GM12878 (cell line): ENCODE measurements at regions not wholly inside any gene's neighbourhood (a gene's known extent, or its start where the extent isn't known, plus 50 kb on each side); places are given as distances from the start of the nearest gene placed in this dataset.

Experiments used
- ATAC-seq: fragments of 200-7000 bp; cut with Tn5 transposase; 3 replicates; pipeline ENCODE4 v1.9.1; 2020; ENCODE audit warnings: mild to moderate bottlenecking, moderate library complexity
- BruUV-seq: library from RNA; stranded (reverse); fragments of 400-500 nt; replicated peaks from 2 replicates; lab custom pipeline; 2021; lab: Mats Ljungman, UMichigan
- CTCF ChIA-PET: fragments of 300-600 bp; sonication (Branson Sonifier 250); formaldehyde crosslinking; extraction: SDS; loops from one replicate; lab custom pipeline; 2021; ENCODE audit warnings: inconsistent platforms; lab: Yijun Ruan, JAX
- POLR2A ChIA-PET: fragments of 350-600 bp; formaldehyde crosslinking; extraction: SDS; loops from one replicate; lab custom pipeline; 2021; ENCODE audit warnings: inconsistent platforms; lab: Charles Lee
- RAD21 ChIA-PET: fragments of 300-600 bp; sonication (Branson Sonifier 250); formaldehyde crosslinking; loops from one replicate; lab custom pipeline; 2023; ENCODE audit warnings: antibody characterized with exemption; ENCODE audit not compliant: unreplicated experiment; lab: Charles Lee
- SMC1A ChIA-PET: fragments of 300-600 bp; sonication (Branson Sonifier 250); formaldehyde crosslinking; loops from one replicate; lab custom pipeline; 2023; ENCODE audit not compliant: unreplicated experiment, uncharacterized antibody; lab: Charles Lee
- DNase-seq: peaks from one replicate; pipeline ENCODE4 v3.0.0-alpha.2; 2011; ENCODE audit warnings: low read depth, low spot score
- FAIRE-seq: peaks from 3 replicates; lab custom pipeline; 2011; peaks lifted over from hg19 to GRCh38; lab: Jason Lieb, UNC
- H2AFZ ChIP-seq: 2 replicates; pipeline ENCODE4 v1.6.0; 2011; ENCODE audit warnings: low read depth, low read length, control low read depth; ENCODE audit not compliant: control insufficient read depth
- H3K27ac ChIP-seq: 2 replicates; pipeline ENCODE4 v1.5.1; 2011; ENCODE audit warnings: control low read depth; ENCODE audit not compliant: control insufficient read depth, insufficient read depth
- H3K27me3 ChIP-seq, 2 experiments: replicated peaks in 1 of 2; 2 replicates each; pipeline versions ENCODE4 v1.6.0 to v1.6.1; 2011; ENCODE audit warnings: low read length in 1 of 2; ENCODE audit not compliant: control insufficient read depth in 2 of 2, insufficient read depth in 2 of 2
- H3K36me3 ChIP-seq, 2 experiments: 2 replicates each; pipeline ENCODE4 v1.5.1; 2011; ENCODE audit warnings: low read length in 1 of 2; ENCODE audit not compliant: control insufficient read depth in 2 of 2, insufficient read depth in 2 of 2
- H3K4me1 ChIP-seq: 2 replicates; pipeline ENCODE4 v1.6.1; 2011; ENCODE audit warnings: mild to moderate bottlenecking, low read length, moderate library complexity, mixed read lengths; ENCODE audit not compliant: control insufficient read depth, insufficient read depth
- H3K4me2 ChIP-seq: 2 replicates; pipeline ENCODE4 v1.6.0; 2011; ENCODE audit warnings: control low read depth; ENCODE audit not compliant: control insufficient read depth, insufficient read depth
- H3K4me3 ChIP-seq: fragments of 200-600 bp; sonication (generic); 2 replicates; pipeline ENCODE4 v1.5.1; 2016
- H3K79me2 ChIP-seq: 2 replicates; pipeline ENCODE4 v1.6.0; 2011; ENCODE audit warnings: low read length; ENCODE audit not compliant: control insufficient read depth, insufficient read depth
- H3K9ac ChIP-seq: 2 replicates; pipeline ENCODE4 v1.8.0; 2011; ENCODE audit warnings: low read length, control low read depth, mixed read lengths; ENCODE audit not compliant: control insufficient read depth, insufficient read depth
- H3K9me3 ChIP-seq: replicated peaks from 3 replicates; pipeline ENCODE4 v1.5.1; 2011; ENCODE audit warnings: mild to moderate bottlenecking, low read length; ENCODE audit not compliant: control insufficient read depth, insufficient read depth
- H4K20me1 ChIP-seq: 2 replicates; pipeline ENCODE4 v1.6.0; 2011; ENCODE audit not compliant: control insufficient read depth, insufficient read depth
- BACH1 ChIP-seq: fragments of 450-650 bp; IDR thresholded peaks from 2 replicates; pipeline ENCODE4 v1.6.1; 2017; ENCODE audit warnings: mild to moderate bottlenecking, borderline replicate concordance
- EZH2 ChIP-seq: IDR thresholded peaks from 2 replicates; pipeline ENCODE4 v1.6.1; 2012; ENCODE audit warnings: low read depth, mild to moderate bottlenecking, control low read depth, inconsistent platforms, low read length, borderline replicate concordance; ENCODE audit not compliant: control insufficient read depth
- IKZF1 ChIP-seq: fragments of 450-650 bp; conservative IDR thresholded peaks from 2 replicates; pipeline ENCODE4 v1.6.1; 2017; ENCODE audit warnings: antibody characterized with exemption, mild to moderate bottlenecking
- SP1 ChIP-seq: IDR thresholded peaks from one replicate; pipeline ENCODE4 v1.6.1; 2011; ENCODE audit warnings: low read depth, low read length
- SPI1 ChIP-seq: IDR thresholded peaks from 2 replicates; pipeline ENCODE4 v1.6.1; 2011; ENCODE audit warnings: low read depth, mild to moderate bottlenecking, low read length, moderate library complexity, borderline replicate concordance; ENCODE audit not compliant: insufficient read depth
- ZBED1 ChIP-seq: IDR thresholded peaks from 2 replicates; pipeline ENCODE4 v1.6.1; 2016; ENCODE audit warnings: borderline replicate concordance
- ZNF217 ChIP-seq: fragments of 450-650 bp; IDR thresholded peaks from 2 replicates; pipeline ENCODE4 v1.6.1; 2017; ENCODE audit warnings: antibody characterized with exemption, mild to moderate bottlenecking
- ZZZ3 ChIP-seq: IDR thresholded peaks from 2 replicates; pipeline ENCODE4 v1.6.1; 2011; ENCODE audit warnings: low read depth; ENCODE audit not compliant: control insufficient read depth, insufficient read length
- WGBS: methylation state at CpG from one replicate; pipeline ENCODE4 v1.1.6; 2016; ENCODE audit warnings: low lambda C conversion rate; ENCODE audit not compliant: insufficient replicate concordance, insufficient coverage; ENCODE audit errors: missing lambda C conversion rate; 5-methylcytosine and 5-hydroxymethylcytosine counted together
- in situ Hi-C: fragments of 300-500 bp; cut with MboI; formaldehyde crosslinking; loops from 9 replicates; pipeline ENCODE4 v1.14.3; 2018; ENCODE audit warnings: mixed read lengths
- intact Hi-C: fragments of 100-400 bp; cut with micrococcal nuclease; formaldehyde crosslinking; loops from one replicate; pipeline ENCODE4 v1.14.2; 2022; ENCODE audit not compliant: unreplicated experiment
- TF ChIP-seq, protein P1 (sequence below): IDR thresholded peaks from 2 replicates; pipeline ENCODE4 v1.6.1; 2011; ENCODE audit warnings: low read depth, mild to moderate bottlenecking, low read length, moderate library complexity, borderline replicate concordance; ENCODE audit errors: extremely low read depth
- TF ChIP-seq, protein P2 (sequence below): IDR thresholded peaks from 2 replicates; pipeline ENCODE4 v1.6.1; 2012; ENCODE audit warnings: low read depth, low read length, improper control_type of control experiment
- TF ChIP-seq, protein P3 (sequence below): fragments of 450-650 bp; formaldehyde crosslinking; IDR thresholded peaks from 2 replicates; pipeline ENCODE4 v1.5.0; 2022; ENCODE audit warnings: mild to moderate bottlenecking, missing genetic modification characterization

DNA sequence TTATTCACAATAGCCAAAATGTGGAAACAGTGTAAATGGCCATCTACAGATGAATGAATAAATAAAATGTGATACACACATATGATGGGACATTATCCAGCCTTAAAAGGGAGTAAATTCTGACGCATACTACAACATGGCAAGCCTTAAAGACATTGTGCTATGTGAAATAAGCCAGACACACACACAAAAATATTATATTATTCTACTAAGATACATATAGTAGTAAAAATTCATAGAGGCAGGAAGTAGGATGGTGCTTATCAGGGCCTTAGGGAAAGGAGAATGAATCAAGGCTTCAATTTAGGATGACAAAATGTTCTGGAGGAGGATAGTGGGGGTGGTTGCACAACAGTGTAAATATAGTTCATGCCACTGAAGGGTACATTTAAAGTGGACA, 346.7 kb upstream of the SMARCA2 start:
- ChIA-PET CTCF (no interaction called here), POLR2A (no interaction called here), SMC1A (no interaction called here), RAD21 (no interaction called here)
- no peak overlapping the region for H3K9ac ChIP-seq
- WGBS, result 89% methylated on average over 1 of the region's 1 CpG
- no peaks in the 10 kb centered on the region for H3K4me1 ChIP-seq
- intact Hi-C loops, result no loop called here
- no peaks in the 10 kb centered on the region for H3K79me2 ChIP-seq
- ATAC-seq, result no peak
- in situ Hi-C loops, result no loop called here
- no peak for FAIRE-seq
- no peak for DNase-seq
- no peak overlapping the region for H3K27ac ChIP-seq
- BruUV-seq, result no TSS peak
- H4K20me1 ChIP-seq, result no peaks in the 10 kb centered on the region
- H2AFZ ChIP-seq, result no peak overlapping the region
- no peak overlapping the region for H3K4me3 ChIP-seq
- H3K36me3 ChIP-seq, result no peaks in the 10 kb centered on the region
- no peaks in the 10 kb centered on the region for H3K9me3 ChIP-seq
- H3K4me2 ChIP-seq, result no peak overlapping the region
- TF ChIP-seq, protein P1, sequence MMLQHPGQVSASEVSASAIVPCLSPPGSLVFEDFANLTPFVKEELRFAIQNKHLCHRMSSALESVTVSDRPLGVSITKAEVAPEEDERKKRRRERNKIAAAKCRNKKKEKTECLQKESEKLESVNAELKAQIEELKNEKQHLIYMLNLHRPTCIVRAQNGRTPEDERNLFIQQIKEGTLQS, result no peak
- TF ChIP-seq IKZF1, result no peak
- TF ChIP-seq ZZZ3, result no peak
- TF ChIP-seq BACH1, result no peak
- TF ChIP-seq, protein P2, sequence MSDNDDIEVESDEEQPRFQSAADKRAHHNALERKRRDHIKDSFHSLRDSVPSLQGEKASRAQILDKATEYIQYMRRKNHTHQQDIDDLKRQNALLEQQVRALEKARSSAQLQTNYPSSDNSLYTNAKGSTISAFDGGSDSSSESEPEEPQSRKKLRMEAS, result no peak
- no peak for TF ChIP-seq SP1
- TF ChIP-seq, protein P3, sequence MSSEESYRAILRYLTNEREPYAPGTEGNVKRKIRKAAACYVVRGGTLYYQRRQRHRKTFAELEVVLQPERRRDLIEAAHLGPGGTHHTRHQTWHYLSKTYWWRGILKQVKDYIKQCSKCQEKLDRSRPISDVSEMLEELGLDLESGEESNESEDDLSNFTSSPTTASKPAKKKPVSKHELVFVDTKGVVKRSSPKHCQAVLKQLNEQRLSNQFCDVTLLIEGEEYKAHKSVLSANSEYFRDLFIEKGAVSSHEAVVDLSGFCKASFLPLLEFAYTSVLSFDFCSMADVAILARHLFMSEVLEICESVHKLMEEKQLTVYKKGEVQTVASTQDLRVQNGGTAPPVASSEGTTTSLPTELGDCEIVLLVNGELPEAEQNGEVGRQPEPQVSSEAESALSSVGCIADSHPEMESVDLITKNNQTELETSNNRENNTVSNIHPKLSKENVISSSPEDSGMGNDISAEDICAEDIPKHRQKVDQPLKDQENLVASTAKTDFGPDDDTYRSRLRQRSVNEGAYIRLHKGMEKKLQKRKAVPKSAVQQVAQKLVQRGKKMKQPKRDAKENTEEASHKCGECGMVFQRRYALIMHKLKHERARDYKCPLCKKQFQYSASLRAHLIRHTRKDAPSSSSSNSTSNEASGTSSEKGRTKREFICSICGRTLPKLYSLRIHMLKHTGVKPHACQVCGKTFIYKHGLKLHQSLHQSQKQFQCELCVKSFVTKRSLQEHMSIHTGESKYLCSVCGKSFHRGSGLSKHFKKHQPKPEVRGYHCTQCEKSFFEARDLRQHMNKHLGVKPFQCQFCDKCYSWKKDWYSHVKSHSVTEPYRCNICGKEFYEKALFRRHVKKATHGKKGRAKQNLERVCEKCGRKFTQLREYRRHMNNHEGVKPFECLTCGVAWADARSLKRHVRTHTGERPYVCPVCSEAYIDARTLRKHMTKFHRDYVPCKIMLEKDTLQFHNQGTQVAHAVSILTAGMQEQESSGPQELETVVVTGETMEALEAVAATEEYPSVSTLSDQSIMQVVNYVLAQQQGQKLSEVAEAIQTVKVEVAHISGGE (CRISPR knock-in tag), result no peak
- no peak for TF ChIP-seq ZBED1
- TF ChIP-seq ZNF217, result no peak
- no peak for TF ChIP-seq SPI1
- no peak for TF ChIP-seq EZH2
- H3K27me3 ChIP-seq, result no peaks in the 10 kb centered on the region
